AG04450 (cell line): ENCODE measurements at regions not wholly inside any gene's neighbourhood (a gene's known extent, or its start where the extent isn't known, plus 50 kb on each side); places are given as distances from the start of the nearest gene placed in this dataset.

Source experiments
- CTCF ChIA-PET: fragments of 300-600, 350-600 bp; formaldehyde crosslinking; extraction: SDS; loops from one replicate; lab custom pipeline; 2022; ENCODE audit warnings: antibody characterized with exemption, inconsistent platforms; lab: Charles Lee
- POLR2A ChIA-PET: fragments of 350-600 bp; formaldehyde crosslinking; extraction: SDS; loops from one replicate; lab custom pipeline; 2021; ENCODE audit warnings: antibody characterized with exemption, inconsistent platforms; lab: Yijun Ruan, JAX
- DNase-seq: peaks from one replicate; pipeline ENCODE4 v3.0.0-alpha.2; 2011; ENCODE audit warnings: low read depth, low spot score
- H3K27ac ChIP-seq: one replicate; pipeline ENCODE4 v1.5.1; 2012; ENCODE audit warnings: low read depth, low read length, control low read depth
- H3K27me3 ChIP-seq: one replicate; pipeline ENCODE4 v1.6.0; 2012; ENCODE audit warnings: low read length; ENCODE audit not compliant: control insufficient read depth, insufficient read depth
- H3K4me3 ChIP-seq: 2 replicates; pipeline ENCODE4 v1.5.1; 2011; ENCODE audit warnings: mild to moderate bottlenecking, low read depth, low read length, control low read depth
- H3K9me3 ChIP-seq: 2 replicates; pipeline ENCODE4 v1.5.1; 2012; ENCODE audit warnings: low read length; ENCODE audit not compliant: control insufficient read depth, insufficient read depth
- CTCF ChIP-seq: IDR thresholded peaks from 2 replicates; pipeline ENCODE4 v1.5.1; 2011; ENCODE audit warnings: low read depth, low read length, control low read depth, inconsistent platforms

GRCh38 chr4:181376058-181376457 is 867.1 kb upstream of the TENM3 start:
- no peak for DNase-seq
- Histone ChIP-seq H3K9me3 (no peaks in the 10 kb centered on the region), H3K27me3 (peaks cover 3% of the 10 kb centered on the region), H3K4me3 (no peak overlapping the region), H3K27ac (no peak overlapping the region)
- POLR2A ChIA-PET: no interaction called here
- CTCF ChIA-PET: interaction anchor here (1.0 kb wide), 1 partner anchor 233 kb away, joined by 3 read pairs; no protein-coding TSS in a partner anchor
- no peak for TF ChIP-seq CTCF

DNA sequence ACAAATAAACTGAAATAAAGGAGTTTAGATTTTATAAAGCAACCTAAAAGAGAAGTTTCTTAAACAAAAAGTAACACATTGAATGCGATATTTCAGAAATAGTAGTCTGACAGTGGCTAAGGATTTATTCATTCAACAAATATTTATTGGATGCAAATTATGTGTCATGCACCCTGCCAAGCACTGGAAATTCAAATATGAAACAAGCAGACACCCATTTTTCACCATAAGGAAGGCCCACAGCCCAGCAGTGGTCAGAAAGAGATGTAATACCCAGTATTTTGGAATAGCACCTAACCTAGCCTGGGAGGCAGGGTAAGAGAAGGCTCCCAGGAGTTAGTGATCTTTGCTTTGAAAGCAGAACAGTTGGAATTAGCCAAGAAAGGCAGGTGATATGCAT is 855.1 kb upstream of the TENM3 start:
- no peak for DNase-seq
- no peaks in the 10 kb centered on the region for H3K9me3 ChIP-seq
- H3K27me3 ChIP-seq: no peaks in the 10 kb centered on the region
- ChIA-PET CTCF (interaction anchor here (1.1 kb wide), 1 partner anchor 245 kb away, joined by 3 read pairs; no protein-coding TSS in a partner anchor), POLR2A (no interaction called here)
- H3K4me3 ChIP-seq: no peak overlapping the region
- no peak overlapping the region for H3K27ac ChIP-seq
- TF ChIP-seq CTCF: no peak

- CTCF ChIA-PET: no interaction called here
- TF ChIP-seq CTCF: no peak
These were observed 826.2 kb upstream of the TENM3 start for GRCh38 chr4:181416966-181417365.

GRCh38 chr4:181418496-181418895 is 824.7 kb upstream of the TENM3 start:
- Histone ChIP-seq H3K27ac (no peak overlapping the region), H3K27me3 (no peaks in the 10 kb centered on the region), H3K4me3 (no peak overlapping the region), H3K9me3 (no peaks in the 10 kb centered on the region)
- no peak for TF ChIP-seq CTCF
- POLR2A ChIA-PET: no interaction called here
- CTCF ChIA-PET: no interaction called here
- DNase-seq: no peak

More at GRCh38 chr4:181416966-181417365, 826.2 kb upstream of the TENM3 start:
- no peaks in the 10 kb centered on the region for H3K27me3 ChIP-seq
- H3K4me3 ChIP-seq: no peak overlapping the region
- no peak overlapping the region for H3K27ac ChIP-seq
- H3K9me3 ChIP-seq: no peaks in the 10 kb centered on the region
- POLR2A ChIA-PET: no interaction called here
- DNase-seq: no peak

GRCh38 chr4:181420950-181421349 is 822.3 kb upstream of the TENM3 start:
- no peak for TF ChIP-seq CTCF
- CTCF ChIA-PET: interaction anchor here (0.9 kb wide), 1 partner anchor 102 kb away, joined by 3 read pairs; no protein-coding TSS in a partner anchor
- H3K27ac ChIP-seq: no peak overlapping the region
- H3K4me3 ChIP-seq: no peak overlapping the region
- POLR2A ChIA-PET: no interaction called here
- no peak for DNase-seq
- H3K9me3 ChIP-seq: no peaks in the 10 kb centered on the region
- H3K27me3 ChIP-seq: no peaks in the 10 kb centered on the region
